Loucy (cell line): ENCODE measurements at regions not wholly inside any gene's neighbourhood (a gene's known extent, or its start where the extent isn't known, plus 50 kb on each side); places are given as distances from the start of the nearest gene placed in this dataset.

Source experiments
- H2AFZ ChIP-seq: fragments of 200-600 bp; sonication (generic); 2 replicates; pipeline ENCODE4 v1.6.0; 2016; ENCODE audit warnings: antibody characterized with exemption, mild to moderate bottlenecking, low read length, moderate library complexity
- H3F3A ChIP-seq: fragments of 200-600 bp; 2 replicates; pipeline ENCODE4 v1.6.0; 2016; ENCODE audit warnings: antibody characterized with exemption, low read depth, mild to moderate bottlenecking
- H3K27me3 ChIP-seq: fragments of 200-600 bp; sonication (generic); 2 replicates; pipeline ENCODE4 v1.6.1; 2014; ENCODE audit warnings: low read length, mild to moderate bottlenecking; ENCODE audit not compliant: insufficient read depth, poor library complexity, severe bottlenecking
- H3K36me3 ChIP-seq: fragments of 200-600 bp; sonication (generic); 2 replicates; pipeline ENCODE4 v1.6.1; 2016; ENCODE audit warnings: low read length; ENCODE audit not compliant: insufficient read depth
- H3K4me1 ChIP-seq: fragments of 200-600 bp; sonication (generic); 2 replicates; pipeline ENCODE4 v1.5.1; 2014; ENCODE audit warnings: low read length, mild to moderate bottlenecking; ENCODE audit not compliant: insufficient read depth, poor library complexity, severe bottlenecking
- H3K4me2 ChIP-seq: fragments of 200-600 bp; sonication (generic); 2 replicates; pipeline ENCODE4 v1.6.0; 2014; ENCODE audit warnings: antibody characterized with exemption, low read length, low read depth, mild to moderate bottlenecking; ENCODE audit not compliant: poor library complexity, severe bottlenecking
- H3K4me3 ChIP-seq: fragments of 200-600 bp; sonication (generic); 2 replicates; pipeline ENCODE4 v1.5.1; 2014; ENCODE audit warnings: low read length, mild to moderate bottlenecking, mixed read lengths; ENCODE audit not compliant: poor library complexity, severe bottlenecking
- H3K79me2 ChIP-seq: fragments of 200-600 bp; sonication (generic); 2 replicates; pipeline ENCODE4 v1.6.1; 2014; ENCODE audit warnings: low read length; ENCODE audit not compliant: insufficient read depth
- H3K9ac ChIP-seq: fragments of 200-600 bp; sonication (generic); 2 replicates; pipeline ENCODE4 v1.6.0; 2014; ENCODE audit warnings: mild to moderate bottlenecking, low read depth, low read length, moderate library complexity; ENCODE audit not compliant: poor library complexity, severe bottlenecking
- H3K9me2 ChIP-seq: fragments of 200-600 bp; sonication (generic); replicated peaks from 2 replicates; pipeline ENCODE4 v1.6.1; 2016; ENCODE audit warnings: low read depth, low read length, mixed read lengths
- H3K9me3 ChIP-seq: fragments of 200-600 bp; sonication (generic); 2 replicates; pipeline ENCODE4 v1.6.1; 2014; ENCODE audit warnings: mild to moderate bottlenecking, antibody characterized with exemption, low read length, low read depth; ENCODE audit not compliant: insufficient read depth
- H4K20me1 ChIP-seq: fragments of 200-600 bp; sonication (generic); 2 replicates; pipeline ENCODE4 v1.6.0; 2014; ENCODE audit warnings: antibody characterized with exemption, low read length, mild to moderate bottlenecking; ENCODE audit not compliant: insufficient read depth, poor library complexity, severe bottlenecking
- EZH2phosphoT487 ChIP-seq: fragments of 200-600 bp; IDR thresholded peaks from 2 replicates; pipeline ENCODE4 v1.6.1; 2018; ENCODE audit warnings: antibody characterized with exemption, mild to moderate bottlenecking, moderate library complexity, borderline replicate concordance
- TF ChIP-seq, protein P1 (sequence below): fragments of 200-600 bp; sonication (generic); conservative IDR thresholded peaks from 2 replicates; pipeline ENCODE4 v1.5.1; 2014; ENCODE audit warnings: mild to moderate bottlenecking, antibody characterized with exemption, low read length

DNA sequence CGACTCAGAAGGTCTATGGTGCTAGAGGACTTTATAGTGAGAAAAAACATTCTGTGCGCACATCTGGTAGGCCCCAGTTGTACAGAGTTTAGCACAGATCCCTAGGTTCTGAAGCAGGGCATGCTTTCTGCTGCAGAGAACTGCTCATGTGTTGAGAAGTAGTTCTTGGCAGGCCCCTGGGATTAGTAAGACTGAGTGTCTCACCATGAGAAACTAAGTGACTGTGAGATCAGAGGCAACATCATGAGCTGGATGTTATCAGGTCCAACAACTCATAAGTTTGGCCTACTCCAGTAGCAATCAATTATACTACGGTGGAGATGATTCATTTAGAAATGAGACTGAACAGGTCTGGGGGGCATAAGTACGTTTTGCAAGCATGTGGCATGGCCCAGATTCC is 507.4 kb upstream of the KLF12 start:
- Histone ChIP-seq H3K27me3 (no peaks in the 10 kb centered on the region), H3K9me3 (no peaks in the 10 kb centered on the region), H3K4me3 (no peak overlapping the region), H2AFZ (no peak overlapping the region), H3F3A (no peaks in the 10 kb centered on the region), H3K4me1 (no peaks in the 10 kb centered on the region), H3K9ac (no peak overlapping the region), H3K36me3 (no peaks in the 10 kb centered on the region), H4K20me1 (no peaks in the 10 kb centered on the region), H3K4me2 (no peak overlapping the region), H3K9me2 (no peaks in the 10 kb centered on the region), H3K79me2 (no peaks in the 10 kb centered on the region)
- TF ChIP-seq, protein P1, sequence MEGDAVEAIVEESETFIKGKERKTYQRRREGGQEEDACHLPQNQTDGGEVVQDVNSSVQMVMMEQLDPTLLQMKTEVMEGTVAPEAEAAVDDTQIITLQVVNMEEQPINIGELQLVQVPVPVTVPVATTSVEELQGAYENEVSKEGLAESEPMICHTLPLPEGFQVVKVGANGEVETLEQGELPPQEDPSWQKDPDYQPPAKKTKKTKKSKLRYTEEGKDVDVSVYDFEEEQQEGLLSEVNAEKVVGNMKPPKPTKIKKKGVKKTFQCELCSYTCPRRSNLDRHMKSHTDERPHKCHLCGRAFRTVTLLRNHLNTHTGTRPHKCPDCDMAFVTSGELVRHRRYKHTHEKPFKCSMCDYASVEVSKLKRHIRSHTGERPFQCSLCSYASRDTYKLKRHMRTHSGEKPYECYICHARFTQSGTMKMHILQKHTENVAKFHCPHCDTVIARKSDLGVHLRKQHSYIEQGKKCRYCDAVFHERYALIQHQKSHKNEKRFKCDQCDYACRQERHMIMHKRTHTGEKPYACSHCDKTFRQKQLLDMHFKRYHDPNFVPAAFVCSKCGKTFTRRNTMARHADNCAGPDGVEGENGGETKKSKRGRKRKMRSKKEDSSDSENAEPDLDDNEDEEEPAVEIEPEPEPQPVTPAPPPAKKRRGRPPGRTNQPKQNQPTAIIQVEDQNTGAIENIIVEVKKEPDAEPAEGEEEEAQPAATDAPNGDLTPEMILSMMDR, result no peak
- no peak for TF ChIP-seq EZH2phosphoT487

DNA sequence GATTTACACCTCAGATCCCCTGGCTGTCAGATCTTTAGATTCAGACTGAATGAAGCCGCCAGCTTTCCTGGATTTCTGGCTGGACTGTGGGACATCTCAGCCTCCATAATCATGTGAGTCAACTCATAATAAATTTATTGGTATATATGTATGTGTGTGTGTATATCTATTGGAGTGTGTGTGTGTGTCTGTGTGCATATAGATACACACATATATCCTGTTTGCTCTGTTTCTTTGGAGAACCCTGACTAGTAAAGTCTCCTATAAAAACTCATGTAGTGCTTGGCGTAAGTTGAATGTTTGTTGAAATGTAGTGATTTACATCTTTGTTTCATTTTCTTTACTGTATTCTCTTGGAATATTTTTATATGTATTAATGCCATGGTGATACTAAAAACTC is 499.5 kb upstream of the KLF12 start:
- Histone ChIP-seq H3K27me3 (no peaks in the 10 kb centered on the region), H3K9me2 (no peaks in the 10 kb centered on the region), H3K36me3 (no peaks in the 10 kb centered on the region), H2AFZ (no peak overlapping the region), H3K9me3 (no peaks in the 10 kb centered on the region), H3K4me2 (no peak overlapping the region), H3K79me2 (no peaks in the 10 kb centered on the region), H4K20me1 (no peaks in the 10 kb centered on the region), H3K4me3 (no peak overlapping the region), H3F3A (no peaks in the 10 kb centered on the region), H3K4me1 (no peaks in the 10 kb centered on the region), H3K9ac (no peak overlapping the region)
- no peak for TF ChIP-seq EZH2phosphoT487
- TF ChIP-seq, protein P1, result no peak

DNA sequence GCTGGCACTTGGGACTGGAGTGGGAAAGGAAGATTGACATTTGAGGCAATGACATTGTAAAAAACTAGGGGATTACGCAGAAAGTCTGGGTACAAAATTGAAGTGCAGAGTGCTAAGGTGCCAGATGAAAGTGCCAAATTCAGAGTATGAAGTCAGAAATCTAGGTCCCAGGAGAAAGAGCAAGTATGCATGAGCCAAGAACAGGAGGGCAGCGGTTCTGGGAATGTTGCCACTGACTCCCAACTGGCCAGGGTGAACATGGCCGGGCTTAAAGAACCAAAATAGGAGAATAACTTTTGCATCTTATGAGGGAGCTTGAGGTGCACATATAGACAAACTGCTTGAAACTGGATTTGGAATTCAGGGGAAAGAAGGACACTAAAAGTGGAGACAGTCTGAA is 495.8 kb upstream of the KLF12 start:
- Histone ChIP-seq H4K20me1 (no peaks in the 10 kb centered on the region), H3K4me1 (no peaks in the 10 kb centered on the region)

More for the DNA sequence above, 495.8 kb upstream of the KLF12 start:
- no peaks in the 10 kb centered on the region for H3K79me2 ChIP-seq
- H3K9me2 ChIP-seq, result no peaks in the 10 kb centered on the region
- H3K36me3 ChIP-seq, result no peaks in the 10 kb centered on the region
- no peak overlapping the region for H3K4me3 ChIP-seq
- no peak overlapping the region for H3K9ac ChIP-seq
- no peaks in the 10 kb centered on the region for H3F3A ChIP-seq
- no peak overlapping the region for H3K4me2 ChIP-seq
- H3K9me3 ChIP-seq, result no peaks in the 10 kb centered on the region
- H2AFZ ChIP-seq, result no peak overlapping the region
- TF ChIP-seq, protein P1, result no peak
- H3K27me3 ChIP-seq, result no peaks in the 10 kb centered on the region
